ENCODE measurements at regions not wholly inside any gene's neighbourhood (a gene's known extent, or its start where the extent isn't known, plus 50 kb on each side); places are given as distances from the start of the nearest gene placed in this dataset.

DNA sequence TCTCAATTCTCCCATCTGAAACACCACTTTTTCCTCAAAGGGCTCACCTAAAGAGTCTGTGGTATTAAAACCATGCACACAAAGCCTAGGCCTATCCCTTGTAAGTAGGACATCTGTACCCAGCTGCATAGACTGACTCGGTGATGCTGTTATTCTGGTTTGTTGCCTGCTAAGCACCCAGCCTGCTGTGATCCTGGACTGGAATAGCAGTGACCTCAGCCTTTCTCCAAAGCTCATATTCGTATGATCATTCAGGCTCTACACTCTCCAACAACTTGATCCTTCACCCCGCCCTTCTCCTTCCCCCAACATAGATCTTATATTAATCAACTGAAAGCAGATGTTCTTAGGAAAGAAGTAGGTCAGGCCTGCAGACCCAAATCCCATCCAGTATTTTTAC is 81.4 kb upstream of the WWC1 start:
- WGBS (ENCODE audit: low lambda C conversion rate): 2% methylated on average over 3 of the region's 3 CpGs
- H3K9me3 ChIP-seq (ENCODE audit: low read length): no peaks in the 10 kb centered on the region
- peaks cover 1 to 28% of the 10 kb centered on the region in 2 experiments; a peak in 3 of 5 replicates for H3K27me3 ChIP-seq (ENCODE audit: control insufficient read depth in 1 of 2, insufficient read depth in 2 of 2, low read length in 2 of 2)
- H4K20me1 ChIP-seq (ENCODE audit: insufficient read depth, low read length): no peaks in the 10 kb centered on the region
- no peak for DNase-seq (ENCODE audit: low spot score)
- H3K79me2 ChIP-seq (ENCODE audit: insufficient read depth, low read length): no peaks in the 10 kb centered on the region
- no peak overlapping the region for H3K27ac ChIP-seq (ENCODE audit: extremely low read length, insufficient read depth, low read length)
- POLR2A ChIA-PET: no interaction called here
- no peak overlapping the region for H3K9ac ChIP-seq (ENCODE audit: insufficient read depth, low read depth, low read length)
- no TSS peak for BruUV-seq (replicated peaks)
- intact Hi-C loops (cut with micrococcal nuclease; ENCODE audit: unreplicated experiment): no loop called here
- H2AFZ ChIP-seq (ENCODE audit: low read length): no peak overlapping the region
- H3K36me3 ChIP-seq (replicated peaks in 1 of 2; ENCODE audit: control insufficient read depth in 1 of 2, insufficient read depth in 2 of 2, low read length in 2 of 2): no peaks in the 10 kb centered on the region
- no peak overlapping the region for H3K4me2 ChIP-seq (ENCODE audit: low read depth, low read length)
- H3K4me3 ChIP-seq (replicated peaks in 1 of 3; ENCODE audit: insufficient read depth in 1 of 3, low read depth in 2 of 3, low read length in 3 of 3): no peak overlapping the region
- CTCF ChIA-PET (ENCODE audit: low intra/inter-chr PET ratio, low total read pairs): no interaction called here
- no peak for FAIRE-seq
- no peaks in the 10 kb centered on the region for H3K4me1 ChIP-seq (ENCODE audit: insufficient read depth, low read length)
- no peak for ATAC-seq
- TF ChIP-seq KMT2B (CRISPR knock-in tag; IDR thresholded peaks at IDR 0.05) (no peak), KDM1A (CRISPR knock-in tag; IDR thresholded peaks at IDR 0.05) (no peak), NFE2L2 (IDR thresholded peaks at IDR 0.05; ENCODE audit: low read length) (no peak), ZNF841 (CRISPR knock-in tag; IDR thresholded peaks at IDR 0.05; ENCODE audit: borderline replicate concordance) (no peak), NFATC3 (CRISPR knock-in tag; IDR thresholded peaks at IDR 0.05) (no peak), ZNF317 (CRISPR knock-in tag; IDR thresholded peaks at IDR 0.05) (no peak), ETV6 (CRISPR knock-in tag; conservative IDR thresholded peaks at IDR 0.05) (no peak), RARA (CRISPR knock-in tag; IDR thresholded peaks at IDR 0.05) (no peak), JUND (CRISPR knock-in tag; IDR thresholded peaks at IDR 0.05) (no peak), NFYB (CRISPR knock-in tag; IDR thresholded peaks at IDR 0.05) (no peak), SIX4 (CRISPR knock-in tag; IDR thresholded peaks at IDR 0.05) (no peak), TEAD3 (CRISPR knock-in tag; optimal IDR thresholded peaks at IDR 0.05; ENCODE audit: borderline replicate concordance) (no peak), ZNF670 (CRISPR knock-in tag; IDR thresholded peaks at IDR 0.05; ENCODE audit: borderline replicate concordance) (no peak), KLF16 (CRISPR knock-in tag; IDR thresholded peaks at IDR 0.05) (no peak), ZNF230 (CRISPR knock-in tag; IDR thresholded peaks at IDR 0.05) (no peak)
- TF ChIP-seq, protein P1, sequence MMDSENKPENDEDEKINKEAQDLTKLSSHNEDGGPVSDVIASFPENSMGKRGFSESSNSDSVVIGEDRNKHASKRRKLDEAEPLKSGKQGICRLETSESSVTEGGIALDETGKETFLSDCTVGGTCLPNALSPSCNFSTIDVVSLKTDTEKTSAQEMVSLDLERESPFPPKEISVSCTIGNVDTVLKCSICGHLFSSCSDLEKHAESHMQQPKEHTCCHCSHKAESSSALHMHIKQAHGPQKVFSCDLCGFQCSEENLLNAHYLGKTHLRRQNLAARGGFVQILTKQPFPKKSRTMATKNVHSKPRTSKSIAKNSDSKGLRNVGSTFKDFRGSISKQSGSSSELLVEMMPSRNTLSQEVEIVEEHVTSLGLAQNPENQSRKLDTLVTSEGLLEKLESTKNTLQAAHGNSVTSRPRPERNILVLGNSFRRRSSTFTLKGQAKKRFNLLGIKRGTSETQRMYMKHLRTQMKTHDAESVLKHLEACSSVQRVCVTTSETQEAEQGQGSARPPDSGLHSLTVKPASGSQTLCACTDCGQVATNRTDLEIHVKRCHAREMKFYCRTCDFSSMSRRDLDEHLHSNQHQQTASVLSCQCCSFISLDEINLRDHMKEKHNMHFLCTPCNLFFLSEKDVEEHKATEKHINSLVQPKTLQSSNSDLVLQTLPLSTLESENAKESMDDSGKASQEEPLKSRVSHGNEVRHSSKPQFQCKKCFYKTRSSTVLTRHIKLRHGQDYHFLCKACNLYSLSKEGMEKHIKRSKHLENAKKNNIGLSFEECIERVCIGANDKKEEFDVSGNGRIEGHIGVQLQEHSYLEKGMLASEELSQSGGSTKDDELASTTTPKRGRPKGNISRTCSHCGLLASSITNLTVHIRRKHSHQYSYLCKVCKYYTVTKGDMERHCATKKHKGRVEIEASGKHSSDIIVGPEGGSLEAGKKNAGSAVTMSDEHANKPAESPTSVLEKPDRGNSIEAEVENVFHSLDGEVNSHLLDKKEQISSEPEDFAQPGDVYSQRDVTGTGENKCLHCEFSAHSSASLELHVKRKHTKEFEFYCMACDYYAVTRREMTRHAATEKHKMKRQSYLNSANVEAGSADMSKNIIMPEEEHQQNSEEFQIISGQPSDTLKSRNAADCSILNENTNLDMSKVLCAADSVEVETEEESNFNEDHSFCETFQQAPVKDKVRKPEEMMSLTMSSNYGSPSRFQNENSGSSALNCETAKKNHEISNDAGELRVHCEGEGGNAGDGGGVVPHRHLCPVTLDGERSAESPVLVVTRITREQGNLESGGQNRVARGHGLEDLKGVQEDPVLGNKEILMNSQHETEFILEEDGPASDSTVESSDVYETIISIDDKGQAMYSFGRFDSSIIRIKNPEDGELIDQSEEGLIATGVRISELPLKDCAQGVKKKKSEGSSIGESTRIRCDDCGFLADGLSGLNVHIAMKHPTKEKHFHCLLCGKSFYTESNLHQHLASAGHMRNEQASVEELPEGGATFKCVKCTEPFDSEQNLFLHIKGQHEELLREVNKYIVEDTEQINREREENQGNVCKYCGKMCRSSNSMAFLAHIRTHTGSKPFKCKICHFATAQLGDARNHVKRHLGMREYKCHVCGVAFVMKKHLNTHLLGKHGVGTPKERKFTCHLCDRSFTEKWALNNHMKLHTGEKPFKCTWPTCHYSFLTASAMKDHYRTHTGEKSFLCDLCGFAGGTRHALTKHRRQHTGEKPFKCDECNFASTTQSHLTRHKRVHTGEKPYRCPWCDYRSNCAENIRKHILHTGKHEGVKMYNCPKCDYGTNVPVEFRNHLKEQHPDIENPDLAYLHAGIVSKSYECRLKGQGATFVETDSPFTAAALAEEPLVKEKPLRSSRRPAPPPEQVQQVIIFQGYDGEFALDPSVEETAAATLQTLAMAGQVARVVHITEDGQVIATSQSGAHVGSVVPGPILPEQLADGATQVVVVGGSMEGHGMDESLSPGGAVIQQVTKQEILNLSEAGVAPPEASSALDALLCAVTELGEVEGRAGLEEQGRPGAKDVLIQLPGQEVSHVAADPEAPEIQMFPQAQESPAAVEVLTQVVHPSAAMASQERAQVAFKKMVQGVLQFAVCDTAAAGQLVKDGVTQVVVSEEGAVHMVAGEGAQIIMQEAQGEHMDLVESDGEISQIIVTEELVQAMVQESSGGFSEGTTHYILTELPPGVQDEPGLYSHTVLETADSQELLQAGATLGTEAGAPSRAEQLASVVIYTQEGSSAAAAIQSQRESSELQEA (CRISPR knock-in tag; IDR thresholded peaks at IDR 0.05; ENCODE audit: not compliant biosample characterization): no peak
- TF ChIP-seq, protein P2, sequence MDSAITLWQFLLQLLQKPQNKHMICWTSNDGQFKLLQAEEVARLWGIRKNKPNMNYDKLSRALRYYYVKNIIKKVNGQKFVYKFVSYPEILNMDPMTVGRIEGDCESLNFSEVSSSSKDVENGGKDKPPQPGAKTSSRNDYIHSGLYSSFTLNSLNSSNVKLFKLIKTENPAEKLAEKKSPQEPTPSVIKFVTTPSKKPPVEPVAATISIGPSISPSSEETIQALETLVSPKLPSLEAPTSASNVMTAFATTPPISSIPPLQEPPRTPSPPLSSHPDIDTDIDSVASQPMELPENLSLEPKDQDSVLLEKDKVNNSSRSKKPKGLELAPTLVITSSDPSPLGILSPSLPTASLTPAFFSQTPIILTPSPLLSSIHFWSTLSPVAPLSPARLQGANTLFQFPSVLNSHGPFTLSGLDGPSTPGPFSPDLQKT (CRISPR knock-in tag; IDR thresholded peaks at IDR 0.05; ENCODE audit: borderline replicate concordance): no peak
- TF ChIP-seq, protein P3, sequence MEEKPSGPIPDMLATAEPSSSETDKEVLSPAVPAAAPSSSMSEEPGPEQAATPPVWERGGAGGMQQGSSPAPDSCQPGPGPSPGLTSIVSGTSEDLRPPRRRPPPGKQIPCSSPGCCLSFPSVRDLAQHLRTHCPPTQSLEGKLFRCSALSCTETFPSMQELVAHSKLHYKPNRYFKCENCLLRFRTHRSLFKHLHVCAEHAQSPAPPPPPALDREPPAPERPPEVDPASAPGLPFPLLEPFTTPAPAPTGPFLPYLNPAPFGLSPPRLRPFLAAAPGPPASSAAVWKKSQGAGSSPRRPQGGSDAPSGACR (CRISPR knock-in tag; IDR thresholded peaks at IDR 0.05): no peak
- in situ Hi-C loops (cut with HindIII; ENCODE audit: extremely low pct_ligation_motif_present, low pct_unique_long_range_greater_than_20kb): no loop called here
